Vagina (tissue), 2 donors: ENCODE measurements at regions not wholly inside any gene's neighbourhood (a gene's known extent, or its start where the extent isn't known, plus 50 kb on each side); places are given as distances from the start of the nearest gene placed in this dataset.

ENCODE experiments used
- CTCF ChIP-seq, 3 experiments: fragments of 450-650 bp in 2 of 3; fragments of 200-600 bp in 1 of 3; sonication (generic) in 1 of 3; IDR thresholded peaks; one replicate each; pipeline ENCODE4 v1.5.1; 2017 to 2019; ENCODE audit warnings: antibody characterized with exemption in 3 of 3, mild to moderate bottlenecking in 2 of 3, moderate library complexity in 2 of 3
- POLR2A ChIP-seq, 2 donors: fragments of 450-650 bp; IDR thresholded peaks; one replicate each; pipeline ENCODE4 v1.6.1; 2017; ENCODE audit warnings: antibody characterized with exemption in 2 of 2, mild to moderate bottlenecking in 2 of 2, moderate library complexity in 2 of 2

- TF ChIP-seq POLR2A (IDR thresholded peaks at IDR 0.05) (no peak), CTCF (IDR thresholded peaks at IDR 0.05) (no peak)
Observed at GRCh38 chrX:7235071-7235470, 87.1 kb upstream of the PUDP start.
